Transverse colon (tissue), 3 donors: ENCODE measurements at regions not wholly inside any gene's neighbourhood (a gene's known extent, or its start where the extent isn't known, plus 50 kb on each side); places are given as distances from the start of the nearest gene placed in this dataset.

Experiments
- EP300 ChIP-seq: sonication (generic); formaldehyde crosslinking; IDR thresholded peaks from one replicate; pipeline ENCODE4 v1.6.1; 2017; ENCODE audit warnings: antibody characterized with exemption, low read depth
- POLR2A ChIP-seq: fragments of 450-650 bp; IDR thresholded peaks from one replicate; pipeline ENCODE4 v1.6.1; 2016; ENCODE audit warnings: antibody characterized with exemption, mild to moderate bottlenecking, moderate library complexity
- TF ChIP-seq, protein P1 (sequence below), 5 experiments: fragments of 200-600 bp in 3 of 5; fragments of 450-650 bp in 2 of 5; sonication (generic) in 3 of 5; IDR thresholded peaks; 1 replicate in 2 of 5; 2 replicates in 3 of 5; pipeline ENCODE4 v1.5.1; 2016 to 2017; ENCODE audit warnings: antibody characterized with exemption in 5 of 5, inconsistent platforms in 3 of 5, mild to moderate bottlenecking in 2 of 5, moderate library complexity in 1 of 5

DNA sequence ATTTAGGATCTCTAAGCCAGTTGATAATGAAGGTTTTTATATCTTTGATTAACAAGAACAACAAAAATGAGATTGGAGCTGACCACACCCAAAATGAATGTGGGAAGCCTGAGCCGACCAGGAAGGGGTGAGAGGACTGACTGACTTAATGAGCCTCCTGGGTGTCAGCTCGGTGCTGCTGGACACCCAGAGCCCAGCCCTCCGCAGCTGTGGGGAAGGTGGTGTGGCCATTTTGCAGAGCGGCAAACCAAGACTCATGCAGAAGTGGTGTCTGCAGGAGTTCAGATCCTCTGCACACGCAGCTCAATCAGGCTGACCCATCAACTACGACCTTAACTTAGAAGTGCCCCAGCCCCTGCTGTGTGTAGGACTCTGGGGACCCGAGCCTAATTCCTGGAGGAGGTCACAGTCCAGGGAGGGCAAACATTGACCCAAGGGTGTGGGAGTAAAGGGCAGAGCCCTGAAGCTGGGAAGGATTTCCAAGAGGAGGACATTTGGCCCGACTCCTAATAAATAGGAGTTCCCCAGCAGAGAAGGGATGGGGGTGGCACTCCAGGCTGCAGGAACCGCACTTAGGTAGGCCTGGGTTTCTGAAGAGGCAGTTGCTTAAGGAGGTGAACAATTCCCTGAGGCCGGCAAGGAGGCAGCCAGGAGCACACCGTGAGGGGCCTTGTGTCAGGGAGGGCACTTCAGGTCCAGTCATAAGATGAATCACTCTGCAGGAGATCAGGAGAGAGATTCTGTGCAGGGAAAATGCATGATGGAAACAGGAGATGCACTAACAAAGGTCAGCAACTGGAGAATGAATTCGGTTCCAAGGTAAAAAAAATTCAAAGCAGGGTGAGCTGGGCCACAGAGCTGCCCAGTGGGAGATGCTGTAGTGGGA, 197.1 kb upstream of the TPM1 start:
- TF ChIP-seq, protein P1, sequence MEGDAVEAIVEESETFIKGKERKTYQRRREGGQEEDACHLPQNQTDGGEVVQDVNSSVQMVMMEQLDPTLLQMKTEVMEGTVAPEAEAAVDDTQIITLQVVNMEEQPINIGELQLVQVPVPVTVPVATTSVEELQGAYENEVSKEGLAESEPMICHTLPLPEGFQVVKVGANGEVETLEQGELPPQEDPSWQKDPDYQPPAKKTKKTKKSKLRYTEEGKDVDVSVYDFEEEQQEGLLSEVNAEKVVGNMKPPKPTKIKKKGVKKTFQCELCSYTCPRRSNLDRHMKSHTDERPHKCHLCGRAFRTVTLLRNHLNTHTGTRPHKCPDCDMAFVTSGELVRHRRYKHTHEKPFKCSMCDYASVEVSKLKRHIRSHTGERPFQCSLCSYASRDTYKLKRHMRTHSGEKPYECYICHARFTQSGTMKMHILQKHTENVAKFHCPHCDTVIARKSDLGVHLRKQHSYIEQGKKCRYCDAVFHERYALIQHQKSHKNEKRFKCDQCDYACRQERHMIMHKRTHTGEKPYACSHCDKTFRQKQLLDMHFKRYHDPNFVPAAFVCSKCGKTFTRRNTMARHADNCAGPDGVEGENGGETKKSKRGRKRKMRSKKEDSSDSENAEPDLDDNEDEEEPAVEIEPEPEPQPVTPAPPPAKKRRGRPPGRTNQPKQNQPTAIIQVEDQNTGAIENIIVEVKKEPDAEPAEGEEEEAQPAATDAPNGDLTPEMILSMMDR (IDR thresholded peaks at IDR 0.05): no peak
- TF ChIP-seq EP300 (no peak), POLR2A (no peak)
